HepG2 (cell line): ENCODE measurements at regions not wholly inside any gene's neighbourhood (a gene's known extent, or its start where the extent isn't known, plus 50 kb on each side); places are given as distances from the start of the nearest gene placed in this dataset.

Experiments
- ATAC-seq: fragments of 200-7000 bp; cut with Tn5 transposase; 3 replicates; pipeline ENCODE4 v1.9.1; 2020; ENCODE audit warnings: mild to moderate bottlenecking, moderate library complexity
- BruUV-seq: library from RNA; stranded (reverse); fragments of 400-500 nt; replicated peaks from 2 replicates; lab custom pipeline; 2021; lab: Mats Ljungman, UMichigan
- CTCF ChIA-PET: fragments of 300-600 bp; formaldehyde crosslinking; extraction: SDS; loops from one replicate; lab custom pipeline; 2021; ENCODE audit warnings: low total read pairs, inconsistent platforms, low intra/inter-chr PET ratio; lab: Yijun Ruan, JAX
- POLR2A ChIA-PET: fragments of 350-600 bp; sonication (Branson Sonifier 250); formaldehyde crosslinking; loops from one replicate; lab custom pipeline; 2020; ENCODE audit warnings: antibody characterized with exemption, inconsistent platforms; lab: Yijun Ruan, JAX
- DNase-seq: peaks from one replicate; pipeline ENCODE4 v3.0.0-alpha.2; 2015; ENCODE audit warnings: low spot score
- FAIRE-seq: peaks from 3 replicates; lab custom pipeline; 2011; peaks lifted over from hg19 to GRCh38; lab: Jason Lieb, UNC
- H2AFZ ChIP-seq: one replicate; pipeline ENCODE4 v1.6.1; 2011; ENCODE audit warnings: low read length, inconsistent platforms
- H3K27ac ChIP-seq: fragments of 300-600 bp; 3 replicates; pipeline ENCODE4 v1.8.0; 2011; ENCODE audit warnings: mixed run types, mild to moderate bottlenecking, mixed read lengths, low read length, inconsistent platforms; ENCODE audit not compliant: insufficient read depth; ENCODE audit errors: extremely low read length
- H3K27me3 ChIP-seq, 2 experiments: fragments of 200-600 bp in 1 of 2; 2 replicates in 1 of 2; 3 replicates in 1 of 2; pipeline versions ENCODE4 v1.6.0 to v1.8.0; 2011; ENCODE audit warnings: low read length in 2 of 2, mild to moderate bottlenecking in 2 of 2, moderate library complexity in 2 of 2, inconsistent platforms in 1 of 2; ENCODE audit not compliant: insufficient read depth in 2 of 2, control insufficient read depth in 1 of 2
- H3K36me3 ChIP-seq, 2 experiments: fragments of 200-600 bp in 1 of 2; replicated peaks in 1 of 2; 2 replicates in 1 of 2; 3 replicates in 1 of 2; pipeline versions ENCODE4 v1.5.1 to v1.8.0; 2011; ENCODE audit warnings: low read length in 2 of 2, inconsistent platforms in 1 of 2; ENCODE audit not compliant: insufficient read depth in 2 of 2, control insufficient read depth in 1 of 2
- H3K4me1 ChIP-seq: 2 replicates; pipeline ENCODE4 v1.5.1; 2012; ENCODE audit warnings: low read length, inconsistent platforms; ENCODE audit not compliant: insufficient read depth
- H3K4me2 ChIP-seq: 2 replicates; pipeline ENCODE4 v1.6.0; 2011; ENCODE audit warnings: low read depth, low read length, inconsistent platforms
- H3K4me3 ChIP-seq, 3 experiments: fragments of 200-600 bp in 1 of 3; sonication (generic), shearing (Covaris generic) in 1 of 3; replicated peaks in 1 of 3; 2 replicates each; pipeline ENCODE4 v1.5.1; 2011 to 2016; ENCODE audit warnings: low read length in 3 of 3, inconsistent platforms in 2 of 3, low read depth in 2 of 3, mild to moderate bottlenecking in 2 of 3, control low read depth in 1 of 3, mixed read lengths in 1 of 3; ENCODE audit not compliant: insufficient read depth in 1 of 3
- H3K79me2 ChIP-seq: one replicate; pipeline ENCODE4 v1.6.1; 2011; ENCODE audit warnings: low read length, inconsistent platforms; ENCODE audit not compliant: insufficient read depth
- H3K9ac ChIP-seq: 2 replicates; pipeline ENCODE4 v1.6.0; 2011; ENCODE audit warnings: mild to moderate bottlenecking, low read depth, low read length, inconsistent platforms; ENCODE audit not compliant: insufficient read depth
- H3K9me3 ChIP-seq: 2 replicates; pipeline ENCODE4 v1.5.1; 2012; ENCODE audit warnings: mild to moderate bottlenecking, low read length
- H4K20me1 ChIP-seq: 2 replicates; pipeline ENCODE4 v1.6.0; 2011; ENCODE audit warnings: inconsistent platforms, mild to moderate bottlenecking, low read length, moderate library complexity; ENCODE audit not compliant: insufficient read depth
- HBP1 ChIP-seq: IDR thresholded peaks from 2 replicates; pipeline ENCODE4 v1.6.1; 2016; ENCODE audit warnings: low read depth, control low read depth
- KDM5A ChIP-seq: fragments of 200-600 bp; sonication (generic); IDR thresholded peaks from 2 replicates; pipeline ENCODE4 v1.7.0; 2018; ENCODE audit warnings: antibody characterized with exemption, mild to moderate bottlenecking, low read length, borderline replicate concordance
- SALL2 ChIP-seq: sonication (generic); formaldehyde crosslinking; IDR thresholded peaks from 2 replicates; pipeline ENCODE4 v1.8.1; 2023; ENCODE audit warnings: mild to moderate bottlenecking, missing genetic modification reagents, inconsistent platforms
- TAF1 ChIP-seq: sonication (generic); formaldehyde crosslinking; IDR thresholded peaks from 2 replicates; pipeline ENCODE4 v1.4.0; 2020; ENCODE audit warnings: missing genetic modification reagents
- ZMYM4 ChIP-seq: sonication (generic); formaldehyde crosslinking; IDR thresholded peaks from 2 replicates; pipeline ENCODE4 v1.8.1; 2023; ENCODE audit warnings: mild to moderate bottlenecking, missing genetic modification reagents
- ZNF256 ChIP-seq: sonication (generic); formaldehyde crosslinking; conservative IDR thresholded peaks from 2 replicates; pipeline ENCODE4 v1.4.0; 2020; ENCODE audit warnings: missing genetic modification reagents
- ZNF567 ChIP-seq: sonication (generic); formaldehyde crosslinking; IDR thresholded peaks from 2 replicates; pipeline ENCODE4 v1.8.1; 2023; ENCODE audit warnings: mild to moderate bottlenecking, missing genetic modification reagents, borderline replicate concordance
- ZNF589 ChIP-seq: sonication (generic); formaldehyde crosslinking; conservative IDR thresholded peaks from 2 replicates; pipeline ENCODE4 v1.8.0; 2022; ENCODE audit warnings: mild to moderate bottlenecking, moderate library complexity, missing genetic modification reagents
- ZNF747 ChIP-seq: sonication (generic); formaldehyde crosslinking; IDR thresholded peaks from 2 replicates; pipeline ENCODE4 v1.8.1; 2023; ENCODE audit warnings: missing genetic modification reagents, mild to moderate bottlenecking, borderline replicate concordance
- WGBS: methylation state at CpG from one replicate; pipeline ENCODE4 v1.1.6; 2017; ENCODE audit warnings: low lambda C conversion rate; 5-methylcytosine and 5-hydroxymethylcytosine counted together
- in situ Hi-C: cut with HindIII; loops from 2 replicates; pipeline ENCODE4 v1.10.0; 2017; ENCODE audit warnings: low pct_unique_long_range_greater_than_20kb; ENCODE audit not compliant: extremely low pct_ligation_motif_present
- intact Hi-C: fragments of 100-400 bp; cut with micrococcal nuclease; formaldehyde crosslinking; loops from one replicate; pipeline ENCODE4 v1.10.0; 2022; ENCODE audit not compliant: unreplicated experiment

- H3K9ac ChIP-seq, result no peak overlapping the region
Measured at GRCh38 chr10:130497056-130498010, 361.1 kb downstream of the GLRX3 start.

More at GRCh38 chr10:130497056-130498010, 361.1 kb downstream of the GLRX3 start:
- no peak for FAIRE-seq
- Histone ChIP-seq H3K27ac (no peak overlapping the region), H3K4me2 (no peak overlapping the region), H3K9me3 (no peaks in the 10 kb centered on the region), H3K36me3 (no peaks in the 10 kb centered on the region), H3K79me2 (no peaks in the 10 kb centered on the region), H3K27me3 (no peaks in the 10 kb centered on the region; a peak in 2 of 5 replicates), H3K4me3 (no peak overlapping the region), H2AFZ (no peak overlapping the region), H3K4me1 (no peaks in the 10 kb centered on the region), H4K20me1 (no peaks in the 10 kb centered on the region)
- DNase-seq, result no peak
- in situ Hi-C loops (no loop called here), intact Hi-C loops (no loop called here)
- no peak for TF ChIP-seq KDM5A
- no peak for TF ChIP-seq ZNF747
- no peak for TF ChIP-seq ZNF567 (CRISPR knock-in tag)
- no peak for TF ChIP-seq ZMYM4 (CRISPR knock-in tag)
- TF ChIP-seq ZNF256 (CRISPR knock-in tag), result no peak
- TF ChIP-seq ZNF589 (CRISPR knock-in tag), result no peak
- TF ChIP-seq SALL2 (CRISPR knock-in tag), result no peak
- TF ChIP-seq TAF1, result no peak
- no peak for TF ChIP-seq HBP1 (CRISPR knock-in tag)
- 5% methylated on average over 20 of the region's 21 CpGs for WGBS
- ChIA-PET POLR2A (no interaction called here), CTCF (no interaction called here)
- no peak for ATAC-seq
- no TSS peak for BruUV-seq
